ENCODE measurements at regions not wholly inside any gene's neighbourhood (a gene's known extent, or its start where the extent isn't known, plus 50 kb on each side); places are given as distances from the start of the nearest gene placed in this dataset.

DNA sequence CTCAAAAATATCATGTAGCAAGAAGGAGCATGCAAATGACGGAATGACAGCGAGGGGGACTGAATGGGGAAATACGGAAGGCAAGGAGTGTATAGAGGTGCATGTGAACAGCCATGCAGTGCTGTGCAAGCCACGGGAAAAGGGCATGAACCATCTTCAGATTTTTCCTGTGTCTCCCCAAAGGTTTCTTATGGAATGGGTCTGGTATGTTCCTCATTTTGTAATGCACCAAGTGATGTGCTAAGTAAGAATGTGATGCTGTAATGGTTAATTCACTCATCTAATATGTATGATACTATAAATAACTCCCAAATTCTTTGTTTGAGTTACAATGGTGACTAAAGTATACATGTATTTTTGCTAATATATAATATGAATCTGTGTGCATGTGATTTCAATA, 99.0 kb upstream of the DAB2 start:
- Histone ChIP-seq H3K9me3 (no peaks in the 10 kb centered on the region), H3K4me3 (no peak overlapping the region), H3K4me1 (peaks cover 0 to 16% of the 10 kb centered on the region in 2 donors), H3K27me3 (no peaks in the 10 kb centered on the region), H3K36me3 (no peaks in the 10 kb centered on the region), H3K27ac (no peak overlapping the region)
- DNase-seq (ENCODE audit: low spot score) = no peak
- TF ChIP-seq, protein P1, sequence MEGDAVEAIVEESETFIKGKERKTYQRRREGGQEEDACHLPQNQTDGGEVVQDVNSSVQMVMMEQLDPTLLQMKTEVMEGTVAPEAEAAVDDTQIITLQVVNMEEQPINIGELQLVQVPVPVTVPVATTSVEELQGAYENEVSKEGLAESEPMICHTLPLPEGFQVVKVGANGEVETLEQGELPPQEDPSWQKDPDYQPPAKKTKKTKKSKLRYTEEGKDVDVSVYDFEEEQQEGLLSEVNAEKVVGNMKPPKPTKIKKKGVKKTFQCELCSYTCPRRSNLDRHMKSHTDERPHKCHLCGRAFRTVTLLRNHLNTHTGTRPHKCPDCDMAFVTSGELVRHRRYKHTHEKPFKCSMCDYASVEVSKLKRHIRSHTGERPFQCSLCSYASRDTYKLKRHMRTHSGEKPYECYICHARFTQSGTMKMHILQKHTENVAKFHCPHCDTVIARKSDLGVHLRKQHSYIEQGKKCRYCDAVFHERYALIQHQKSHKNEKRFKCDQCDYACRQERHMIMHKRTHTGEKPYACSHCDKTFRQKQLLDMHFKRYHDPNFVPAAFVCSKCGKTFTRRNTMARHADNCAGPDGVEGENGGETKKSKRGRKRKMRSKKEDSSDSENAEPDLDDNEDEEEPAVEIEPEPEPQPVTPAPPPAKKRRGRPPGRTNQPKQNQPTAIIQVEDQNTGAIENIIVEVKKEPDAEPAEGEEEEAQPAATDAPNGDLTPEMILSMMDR (IDR thresholded peaks at IDR 0.05) = no peak

DNA sequence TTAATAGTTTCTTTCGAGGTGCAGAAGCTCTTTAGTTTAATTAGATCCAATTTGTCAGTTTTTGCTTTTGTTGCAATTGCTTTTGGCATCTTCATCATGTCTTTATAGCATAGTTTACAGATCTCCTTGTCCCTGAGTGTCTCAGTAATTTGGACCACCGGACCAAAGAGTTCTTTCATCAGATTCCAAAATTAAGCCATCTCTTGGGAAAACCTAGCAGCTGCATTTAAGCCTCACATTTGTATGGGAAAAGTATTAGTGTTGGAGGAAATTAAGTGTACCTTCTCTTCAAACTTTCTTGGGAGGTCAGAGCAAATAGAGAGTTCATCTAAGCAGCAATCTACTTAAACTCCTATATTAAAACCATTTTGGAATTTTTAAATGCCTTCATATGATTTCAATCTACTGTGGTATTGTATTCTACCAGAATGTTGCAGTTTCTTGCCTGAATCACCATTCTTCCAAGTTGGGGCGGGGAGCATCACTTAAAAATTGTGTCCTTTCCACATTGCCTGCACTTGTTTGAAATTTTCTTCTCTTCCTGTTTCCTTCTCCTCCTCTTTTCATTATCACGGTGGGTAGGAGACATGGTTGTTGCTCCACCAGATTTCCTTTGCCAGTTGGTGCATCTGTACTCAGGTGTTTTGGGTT, 97.3 kb upstream of the DAB2 start:
- Histone ChIP-seq H3K36me3 (no peaks in the 10 kb centered on the region), H3K4me1 (peaks cover 0 to 16% of the 10 kb centered on the region in 2 donors), H3K4me3 (no peak overlapping the region), H3K27ac (no peak overlapping the region), H3K27me3 (no peaks in the 10 kb centered on the region), H3K9me3 (no peaks in the 10 kb centered on the region)
- DNase-seq (ENCODE audit: low spot score) = no peak
- TF ChIP-seq, protein P1 (IDR thresholded peaks at IDR 0.05) = no peak

DNA sequence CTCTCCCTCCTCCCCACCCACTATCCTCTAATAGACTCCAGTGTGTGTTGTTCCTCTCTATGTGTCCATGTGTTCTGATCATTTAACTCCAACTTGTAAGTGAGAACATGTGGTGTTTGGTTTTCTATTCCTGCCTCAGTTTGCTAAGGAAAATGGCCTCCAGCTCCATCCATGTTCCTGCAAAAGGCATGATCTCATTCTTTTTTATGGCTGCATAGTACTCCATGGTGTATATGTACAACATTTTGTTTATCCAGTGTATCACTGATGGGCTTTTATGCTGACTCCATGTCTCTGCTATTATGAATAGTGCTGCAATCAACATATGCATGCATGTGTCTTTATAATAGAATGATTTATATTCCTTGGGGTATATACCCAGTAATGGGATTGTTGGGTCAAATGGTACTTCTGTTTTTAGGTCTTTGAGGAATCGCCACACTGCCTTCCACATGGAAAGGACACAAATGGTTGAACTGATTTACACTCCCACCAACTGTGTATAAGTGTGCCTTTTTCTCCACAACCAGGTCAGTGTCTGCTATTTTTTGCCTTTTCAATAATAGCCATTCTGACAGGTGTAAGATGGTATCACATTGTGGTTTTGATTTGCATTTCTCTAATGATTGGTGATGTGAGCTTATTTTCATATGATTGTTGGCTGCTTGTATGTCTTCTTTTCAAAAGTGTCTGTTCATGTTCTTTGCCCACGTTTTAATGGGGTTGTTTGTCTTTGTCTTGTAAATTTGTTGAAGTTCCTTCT, 96.5 kb upstream of the DAB2 start:
- no peak for DNase-seq (ENCODE audit: low spot score)
- Histone ChIP-seq H3K27ac (peak overlapping the region in 1 of 2 donors; percentile 70), H3K27me3 (no peaks in the 10 kb centered on the region), H3K9me3 (no peaks in the 10 kb centered on the region), H3K4me1 (peaks cover 0 to 12% of the 10 kb centered on the region in 2 donors), H3K36me3 (no peaks in the 10 kb centered on the region), H3K4me3 (no peak overlapping the region)
- TF ChIP-seq, protein P1 (IDR thresholded peaks at IDR 0.05) = no peak

DNA sequence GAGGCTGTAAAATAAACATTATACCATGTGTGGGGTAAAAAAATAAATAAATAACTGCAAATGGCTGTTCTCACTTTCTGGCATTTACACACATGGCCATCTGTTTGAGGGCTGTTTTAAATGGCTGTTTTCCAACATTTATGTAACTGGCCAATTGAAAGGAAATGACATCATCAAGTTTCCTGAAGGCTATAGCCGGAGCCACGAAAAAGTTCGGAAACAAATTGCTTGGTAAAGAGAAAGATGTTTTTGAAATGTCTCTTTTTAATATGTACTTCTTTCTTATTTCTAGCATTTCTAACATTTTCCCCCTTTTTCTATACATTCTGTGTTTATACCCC, 95.4 kb upstream of the DAB2 start:
- Histone ChIP-seq H3K36me3 (no peaks in the 10 kb centered on the region), H3K4me3 (no peak overlapping the region), H3K27me3 (no peaks in the 10 kb centered on the region), H3K9me3 (no peaks in the 10 kb centered on the region), H3K4me1 (peaks cover 0 to 9% of the 10 kb centered on the region in 2 donors), H3K27ac (peak overlapping the region; percentile 51 to 70)
- no peak for DNase-seq (ENCODE audit: low spot score)
- TF ChIP-seq, protein P1 (IDR thresholded peaks at IDR 0.05) = no peak

DNA sequence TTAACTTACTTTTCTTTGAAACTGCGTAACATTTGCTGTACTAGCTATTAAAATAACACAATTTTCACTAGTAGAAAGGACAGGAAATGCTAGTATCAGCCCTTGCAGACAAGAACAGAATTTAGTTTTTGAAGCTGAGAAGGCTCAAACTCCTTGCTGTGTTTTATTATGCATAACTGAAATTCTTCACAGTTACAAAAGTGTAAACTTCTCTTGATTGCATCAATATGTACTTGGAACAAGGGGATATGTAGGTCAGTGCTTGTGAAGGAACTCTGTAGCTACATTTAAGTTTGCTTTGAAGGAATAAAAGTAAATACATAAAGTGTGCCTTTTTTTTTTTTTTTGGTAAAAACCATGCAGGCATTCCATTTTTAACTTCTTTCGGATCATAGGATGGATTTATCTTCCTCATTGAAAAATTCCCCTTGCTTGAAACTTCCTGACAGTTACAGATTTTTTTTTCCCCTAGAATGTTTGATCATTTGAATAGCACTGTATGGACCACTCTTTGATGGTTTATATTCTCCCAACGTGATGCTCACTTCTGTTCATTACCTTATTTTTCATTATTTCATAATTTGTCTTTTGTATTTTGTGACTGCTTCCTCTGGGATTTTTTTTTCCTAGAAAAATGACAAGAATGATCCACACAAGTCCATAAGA, 94.9 kb upstream of the DAB2 start:
- peak overlapping the region; percentile 51 to 70 for H3K27ac ChIP-seq
- H3K9me3 ChIP-seq = no peaks in the 10 kb centered on the region
- H3K27me3 ChIP-seq = no peaks in the 10 kb centered on the region
- no peak for DNase-seq (ENCODE audit: low spot score)
- TF ChIP-seq, protein P1 (IDR thresholded peaks at IDR 0.05) = no peak
- peaks cover 0 to 9% of the 10 kb centered on the region in 2 donors for H3K4me1 ChIP-seq
- H3K4me3 ChIP-seq = no peak overlapping the region
- H3K36me3 ChIP-seq = no peaks in the 10 kb centered on the region

Data from right atrium auricular region (tissue), 2 donors.